Stimulated activated CD8-positive, alpha-beta memory T cell treated with anti-CD3 and anti-CD28 coated beads, Interleukin-7, amount 100 ng/mL, for 24 hours (primary cell): ENCODE measurements at regions not wholly inside any gene's neighbourhood (a gene's known extent, or its start where the extent isn't known, plus 50 kb on each side); places are given as distances from the start of the nearest gene placed in this dataset.

Experiments
- DNase-seq: peaks from one replicate; pipeline ENCODE4 v3.0.0-alpha.2; 2020; ENCODE audit warnings: low read depth

DNA sequence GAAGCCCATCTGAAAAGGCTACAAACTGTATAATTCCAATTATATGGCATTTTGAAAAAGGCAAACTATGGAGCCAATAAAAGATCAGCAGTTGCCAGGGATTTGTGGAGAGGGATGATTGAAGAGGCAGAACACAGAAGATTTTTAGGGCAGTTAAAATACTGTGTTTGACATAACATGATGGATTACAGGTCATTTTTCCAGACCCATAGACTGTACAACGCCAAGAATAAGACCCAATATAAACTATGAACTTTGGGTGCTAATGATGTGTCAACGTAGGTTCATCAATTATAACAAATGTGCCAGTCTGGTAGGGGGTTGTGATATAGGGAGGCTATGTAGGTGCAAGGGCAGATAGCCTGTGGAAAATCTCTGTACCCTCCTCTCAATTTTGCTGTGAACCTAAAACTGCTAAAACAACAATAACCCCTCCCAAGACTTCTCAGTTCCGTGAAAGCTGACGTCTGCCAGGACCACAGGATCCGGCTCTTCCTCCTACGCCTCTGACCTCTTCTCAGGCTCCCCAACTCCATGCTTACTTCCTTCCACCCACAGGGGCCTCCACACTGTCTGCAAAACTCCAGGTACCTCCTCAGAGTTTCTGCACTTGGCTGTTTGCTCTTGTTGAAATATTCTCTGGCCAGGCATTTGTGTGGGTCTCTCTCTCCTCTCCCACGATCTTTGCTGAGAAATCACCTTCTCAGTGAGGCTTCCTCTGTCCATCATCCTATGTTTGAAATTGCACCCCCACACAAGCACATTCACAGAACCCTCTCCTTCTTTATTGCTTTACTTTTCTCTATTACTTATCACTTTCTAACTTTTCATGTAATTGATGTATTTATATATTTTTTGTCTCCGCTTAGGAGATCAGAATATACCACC is 131.4 kb downstream of the BBS10 start:
- no peak for DNase-seq

GRCh38 chr12:76208129-76208528 is 123.6 kb upstream of the NAP1L1 start:
- DNase-seq: no peak

DNA sequence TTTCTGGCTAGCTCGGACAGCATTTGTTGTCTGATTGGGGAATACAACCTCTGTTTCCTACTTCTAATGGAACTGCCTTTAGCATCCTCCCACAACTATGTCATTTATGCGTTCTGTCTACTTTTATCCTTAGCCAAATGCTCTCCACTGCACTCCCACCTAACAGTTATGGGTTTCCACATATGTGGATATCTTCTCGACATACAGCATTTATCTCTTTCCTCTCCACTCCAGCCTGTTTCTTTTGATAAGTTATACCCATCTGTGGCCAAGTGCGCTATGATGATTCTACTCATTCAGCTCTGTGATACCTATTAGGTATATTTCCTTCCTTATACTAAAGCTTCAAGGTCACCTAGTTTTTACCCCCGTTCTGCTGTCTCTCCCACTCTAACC is 122.2 kb upstream of the NAP1L1 start:
- no peak for DNase-seq

DNA sequence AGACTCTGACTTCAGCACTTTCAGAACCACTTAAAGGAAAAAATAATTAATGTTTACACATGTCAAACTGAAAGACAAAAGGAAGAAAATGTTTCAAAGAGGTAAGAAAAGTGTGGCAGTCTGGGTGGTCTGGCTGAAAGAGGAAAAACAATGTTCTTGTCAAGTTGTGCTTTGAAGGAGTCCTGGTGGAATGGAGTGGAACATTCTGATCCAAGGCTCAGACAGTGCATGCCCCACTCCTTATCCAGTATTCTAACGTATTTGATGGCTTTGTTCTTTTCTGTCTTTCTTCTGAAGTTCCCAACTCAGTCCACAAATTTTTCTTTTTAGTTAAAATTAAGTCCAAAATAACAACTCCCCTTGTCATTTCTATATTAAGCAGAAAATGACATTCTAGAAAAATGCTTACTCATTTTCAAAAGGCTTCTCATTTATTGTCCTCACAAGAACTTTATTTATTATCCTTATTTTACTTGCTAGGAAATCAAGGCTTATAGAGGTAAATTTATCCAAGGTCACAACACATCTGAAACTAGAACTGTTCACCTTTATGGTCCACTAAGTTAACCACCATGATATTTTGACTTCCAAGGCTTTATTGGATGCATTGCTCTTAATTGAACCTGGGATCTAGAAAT is 121.7 kb upstream of the NAP1L1 start:
- no peak for DNase-seq

DNA sequence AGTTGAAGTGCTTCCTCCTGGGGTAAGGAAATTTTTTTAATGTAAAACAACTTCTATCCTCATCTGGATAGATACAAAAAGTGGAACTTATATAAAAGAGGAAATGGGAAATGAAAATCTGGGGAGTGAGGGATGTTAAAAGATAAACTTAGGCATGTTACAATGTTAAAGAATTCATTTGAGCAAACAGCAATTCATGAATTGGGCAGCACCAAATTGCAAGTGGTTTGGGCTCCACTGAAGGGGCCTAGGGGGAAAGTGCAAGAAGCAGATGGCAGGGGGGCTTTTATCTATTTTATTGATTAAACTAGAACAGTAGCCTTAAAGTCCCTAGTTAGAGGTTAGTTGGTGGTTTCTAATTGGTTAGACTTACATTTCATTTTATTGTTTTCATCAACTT is 118.1 kb upstream of the NAP1L1 start:
- DNase-seq: no peak

DNA sequence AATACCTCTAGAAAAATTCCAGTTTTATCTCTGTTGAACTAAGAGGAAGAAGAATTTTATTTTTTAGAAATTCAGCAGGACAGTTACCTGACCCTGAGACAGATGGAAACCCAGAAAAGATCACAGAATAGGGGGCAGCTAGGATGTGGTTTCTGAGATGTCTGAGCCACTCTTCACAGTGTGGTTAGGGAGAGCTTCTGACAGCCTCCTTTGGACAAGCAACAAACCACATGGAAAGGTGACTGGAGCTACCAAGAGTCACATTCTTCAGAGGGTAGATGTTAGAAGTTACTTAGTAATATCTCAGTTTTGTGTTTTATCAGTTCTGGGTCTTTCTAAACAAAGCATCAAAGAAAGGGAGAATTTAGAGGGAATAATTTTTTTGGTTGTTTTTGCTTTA is 117.3 kb upstream of the NAP1L1 start:
- no peak for DNase-seq

DNA sequence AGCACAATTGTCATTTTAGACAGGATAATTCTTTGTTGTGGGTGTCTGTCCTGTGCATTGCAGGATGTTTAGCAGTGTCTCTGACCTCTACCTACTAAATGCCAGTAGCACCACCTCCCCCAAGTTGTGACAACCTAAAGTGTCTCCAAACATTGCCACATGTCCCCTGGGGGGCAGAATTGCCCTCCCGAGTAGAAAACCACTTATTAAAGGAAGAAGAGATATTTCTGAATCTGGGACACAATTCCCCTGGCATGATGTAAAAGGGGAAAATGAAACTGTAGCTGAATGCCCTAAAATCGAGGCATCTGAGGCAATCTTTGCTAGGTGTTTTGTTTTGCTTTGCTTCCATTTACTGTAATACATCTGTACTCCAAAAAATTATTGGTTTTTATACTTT is 116.8 kb upstream of the NAP1L1 start:
- no peak for DNase-seq

- DNase-seq: no peak
Measured at GRCh38 chr12:76199808-76200207, 115.3 kb upstream of the NAP1L1 start.

DNA sequence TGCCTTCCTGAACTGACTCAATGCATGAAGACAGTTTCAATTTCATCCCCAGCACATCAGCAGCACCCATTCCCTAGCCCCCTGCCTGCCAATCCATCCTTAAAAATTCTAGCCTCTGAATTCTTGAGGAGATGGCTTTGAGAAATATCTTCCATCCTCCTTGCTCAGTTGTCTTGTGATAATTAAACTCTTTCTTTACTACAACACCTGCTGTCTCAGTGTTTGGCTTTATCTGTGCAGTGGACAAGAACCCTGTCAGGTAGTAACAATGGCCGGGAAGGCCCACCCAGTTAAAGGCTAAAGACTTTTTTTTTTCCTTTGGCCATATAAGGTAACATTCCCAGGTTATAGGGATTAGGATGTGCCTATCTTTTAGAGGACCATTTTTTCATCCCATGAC is 114.4 kb upstream of the NAP1L1 start:
- DNase-seq: no peak

- no peak for DNase-seq
Measured at GRCh38 chr12:76197283-76197682, 112.8 kb upstream of the NAP1L1 start.

DNA sequence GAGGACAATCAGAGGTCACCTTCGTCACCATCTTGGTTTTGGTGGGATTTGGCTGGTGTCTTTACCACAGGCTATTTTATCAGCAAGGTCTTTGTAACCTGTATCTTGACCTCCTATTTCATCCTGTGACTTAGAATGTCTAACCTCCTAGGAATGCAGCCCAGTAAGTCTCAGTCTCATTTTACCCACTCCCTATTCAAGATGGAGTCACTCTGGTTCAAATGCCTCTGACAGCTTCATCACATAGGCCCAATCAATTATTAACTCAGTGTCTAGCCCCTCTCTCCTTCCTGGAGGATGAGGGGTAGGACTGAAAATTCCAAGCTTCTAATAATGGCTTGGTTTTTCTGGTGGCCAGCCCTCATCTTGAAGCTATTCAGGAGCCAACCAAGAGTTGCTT is 111.4 kb upstream of the NAP1L1 start:
- DNase-seq: no peak

DNA sequence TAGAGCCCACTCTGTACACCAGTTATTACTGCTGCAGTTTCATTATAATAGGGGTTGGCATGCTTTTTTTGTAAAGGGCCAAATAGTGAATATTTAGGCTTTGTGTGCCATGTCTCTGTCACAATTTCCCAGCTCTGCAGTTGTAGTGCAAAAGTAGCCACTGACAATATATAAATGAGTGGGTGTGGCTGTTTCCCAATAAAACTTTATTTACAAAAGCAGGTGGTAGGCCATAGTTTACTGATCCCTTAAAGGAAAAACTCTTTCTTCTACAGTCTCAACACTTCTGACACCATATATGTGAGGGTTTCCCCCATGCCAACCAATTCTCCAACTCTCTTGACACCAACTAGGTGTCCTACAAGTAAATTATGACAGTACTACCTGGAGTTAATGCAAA is 110.2 kb upstream of the NAP1L1 start:
- no peak for DNase-seq

DNA sequence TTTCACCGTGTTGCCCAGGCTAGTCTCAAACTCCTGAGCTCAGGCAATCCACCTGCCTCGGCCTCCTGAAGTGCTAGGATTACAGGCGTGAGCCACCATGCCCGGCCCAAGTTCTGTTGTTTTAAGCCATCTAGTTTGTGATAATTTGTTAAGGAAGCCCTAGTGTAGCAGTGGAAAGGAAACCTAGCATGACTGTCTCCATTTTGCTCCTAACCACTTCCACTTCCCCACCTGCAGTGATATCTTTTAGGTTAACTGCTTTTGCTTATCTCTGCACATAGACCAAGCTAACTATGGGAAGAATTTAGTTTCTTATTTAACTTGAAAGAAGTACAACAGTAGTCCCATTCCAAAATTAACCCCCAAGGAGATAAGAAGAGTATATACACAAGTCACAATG is 109.5 kb upstream of the NAP1L1 start:
- no peak for DNase-seq

GRCh38 chr12:76192416-76192815 is 107.9 kb upstream of the NAP1L1 start:
- no peak for DNase-seq

- no peak for DNase-seq
Measured at GRCh38 chr12:76190299-76190698, 105.8 kb upstream of the NAP1L1 start.

GRCh38 chr12:76189851-76190250 is 105.4 kb upstream of the NAP1L1 start:
- no peak for DNase-seq

GRCh38 chr12:76187177-76187576 is 102.7 kb upstream of the NAP1L1 start:
- no peak for DNase-seq

GRCh38 chr12:76186131-76186906 is 101.8 kb upstream of the NAP1L1 start:
- no peak for DNase-seq

DNA sequence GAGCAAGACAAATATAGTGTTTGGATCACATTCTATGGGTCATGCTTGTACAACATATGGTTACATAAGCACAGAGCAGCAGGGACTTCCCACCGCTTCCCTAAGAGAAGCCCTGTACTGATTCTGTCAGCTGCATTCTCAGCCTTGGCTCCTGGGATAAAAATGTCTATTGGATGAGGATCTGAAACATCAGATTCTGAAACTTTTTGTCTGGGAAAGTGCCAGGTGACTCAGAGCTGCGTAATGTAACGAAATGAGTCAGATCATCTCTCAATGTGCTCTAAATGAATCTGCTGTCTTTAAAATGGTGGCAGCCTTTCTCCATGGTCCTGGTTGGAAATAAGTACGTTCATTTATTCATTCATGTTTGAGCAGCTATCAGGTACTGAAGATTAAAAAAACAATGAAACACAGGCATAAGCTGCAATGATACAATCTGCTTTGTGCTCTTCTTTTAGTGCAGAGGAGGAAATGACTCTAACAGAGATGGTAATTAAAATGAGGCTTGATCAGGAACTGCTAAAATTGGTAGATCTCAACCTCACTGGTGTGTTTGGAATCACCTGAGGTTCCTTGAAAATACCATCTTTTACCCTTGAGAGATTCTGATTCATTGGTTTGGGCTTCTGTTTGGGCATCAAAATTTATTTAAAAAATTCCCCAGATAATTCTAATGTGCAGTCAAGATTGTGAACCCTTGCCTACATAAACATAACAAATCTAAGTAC is 99.1 kb upstream of the NAP1L1 start:
- DNase-seq: peak; percentile 23

DNA sequence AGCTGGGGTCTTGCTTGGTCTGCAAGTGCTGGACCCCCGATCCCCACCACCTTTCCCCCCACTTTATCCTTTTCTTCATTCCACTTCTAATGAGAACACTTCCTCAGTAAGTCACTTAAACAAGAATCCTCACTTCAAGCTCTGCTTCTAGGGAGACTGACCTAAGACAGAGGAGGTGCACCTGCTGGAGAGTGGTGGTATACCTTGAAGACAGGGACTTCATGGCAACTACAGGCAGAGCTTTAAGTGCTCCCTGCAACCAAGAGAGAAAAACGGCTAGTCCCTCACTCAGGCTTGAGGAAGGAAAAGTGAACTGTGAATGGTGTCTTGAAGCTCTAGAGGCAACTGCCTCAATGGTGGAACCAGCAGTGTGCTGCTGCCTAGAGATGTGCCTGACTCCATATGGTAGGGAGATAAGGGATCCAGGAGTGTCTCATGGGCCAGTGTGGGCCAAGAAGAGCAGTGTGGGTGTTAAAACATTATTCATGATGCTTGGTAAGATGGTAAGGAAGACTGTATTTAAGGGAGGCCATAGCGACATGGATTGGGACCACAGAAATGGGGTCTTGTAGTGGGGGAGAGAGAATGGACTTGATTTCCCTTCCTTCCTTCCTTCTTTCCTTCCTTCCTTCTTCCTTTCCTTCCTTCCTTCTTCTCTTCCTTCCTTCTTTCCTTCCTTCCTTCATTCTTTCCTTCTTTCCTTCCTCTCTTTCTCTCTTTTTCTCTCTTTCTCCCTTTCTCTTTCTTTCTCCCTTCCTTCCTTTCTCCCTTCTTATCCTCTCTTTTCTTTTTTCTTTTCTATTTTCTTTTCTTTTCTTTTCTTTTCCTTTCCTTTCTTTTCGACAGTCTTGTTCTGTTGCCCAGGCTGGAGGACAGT is 96.2 kb upstream of the NAP1L1 start:
- DNase-seq: no peak

GRCh38 chr12:76178452-76178851 is 94.0 kb upstream of the NAP1L1 start:
- no peak for DNase-seq
